Endodermal cell (in vitro differentiated cells): ENCODE measurements at regions not wholly inside any gene's neighbourhood (a gene's known extent, or its start where the extent isn't known, plus 50 kb on each side); places are given as distances from the start of the nearest gene placed in this dataset.
A peak's percentile ranks its signal among the peaks of the same experiment; 100 is the strongest.

Source experiments
- DNase-seq: peaks from one replicate; pipeline ENCODE4 v3.0.0-alpha.2; 2017
- H3K27ac ChIP-seq: 2 replicates; pipeline ENCODE4 v1.5.1; 2013; ENCODE audit warnings: mild to moderate bottlenecking, low read depth, low read length, moderate library complexity
- H3K27me3 ChIP-seq: 2 replicates; pipeline ENCODE4 v1.6.1; 2013; ENCODE audit warnings: mild to moderate bottlenecking, low read length, moderate library complexity; ENCODE audit not compliant: insufficient read depth, control insufficient read depth, poor library complexity, severe bottlenecking
- H3K36me3 ChIP-seq: 2 replicates; pipeline ENCODE4 v1.7.0; 2013; ENCODE audit warnings: mild to moderate bottlenecking, low read length, moderate library complexity; ENCODE audit not compliant: control insufficient read depth, insufficient read depth
- H3K4me1 ChIP-seq: one replicate; pipeline ENCODE4 v1.7.0; 2013; ENCODE audit warnings: low read length; ENCODE audit not compliant: control insufficient read depth, insufficient read depth
- H3K4me3 ChIP-seq: 2 replicates; pipeline ENCODE4 v1.5.1; 2013; ENCODE audit warnings: mild to moderate bottlenecking, low read length, moderate library complexity
- H3K9ac ChIP-seq: 2 replicates; pipeline ENCODE4 v1.6.1; 2013; ENCODE audit warnings: mild to moderate bottlenecking, low read length, moderate library complexity; ENCODE audit not compliant: poor library complexity, severe bottlenecking; ENCODE audit errors: extremely low read depth
- H3K9me3 ChIP-seq: 2 replicates; pipeline ENCODE4 v1.6.1; 2013; ENCODE audit warnings: mild to moderate bottlenecking, low read length, moderate library complexity; ENCODE audit not compliant: control insufficient read depth
- H3K27ac Mint-ChIP-seq: 2 replicates; pipeline ENCODE4 v1.8.0; 2020; ENCODE audit warnings: mixed read lengths
- H3K27me3 Mint-ChIP-seq: 2 replicates; pipeline ENCODE4 v1.8.0; 2021; ENCODE audit warnings: mild to moderate bottlenecking, mixed read lengths; ENCODE audit not compliant: insufficient read depth
- H3K36me3 Mint-ChIP-seq: 2 replicates; pipeline ENCODE4 v1.8.0; 2020; ENCODE audit warnings: low read depth, mixed read lengths
- H3K4me1 Mint-ChIP-seq: 2 replicates; pipeline ENCODE4 v1.8.0; 2020; ENCODE audit warnings: mixed read lengths
- H3K4me3 Mint-ChIP-seq: 2 replicates; pipeline ENCODE4 v1.8.0; 2020; ENCODE audit warnings: mild to moderate bottlenecking, moderate library complexity, mixed read lengths
- H3K9me3 Mint-ChIP-seq: 2 replicates; pipeline ENCODE4 v1.8.0; 2020; ENCODE audit warnings: mild to moderate bottlenecking, mixed read lengths
- WGBS, 2 experiments: methylation state at CpG; one replicate each; pipeline versions ENCODE4 v1.1.5 to v1.1.7; 2013; ENCODE audit warnings: missing lambda C conversion rate in 2 of 2, mixed read lengths in 1 of 2; ENCODE audit not compliant: insufficient coverage in 1 of 2, insufficient read length in 1 of 2; 5-methylcytosine and 5-hydroxymethylcytosine counted together
- TF ChIP-seq, protein P1 (sequence below): fragments of 200-600 bp; sonication (generic); conservative IDR thresholded peaks from 2 replicates; pipeline ENCODE4 v1.5.0; 2021; ENCODE audit warnings: antibody characterized with exemption, mild to moderate bottlenecking

DNA sequence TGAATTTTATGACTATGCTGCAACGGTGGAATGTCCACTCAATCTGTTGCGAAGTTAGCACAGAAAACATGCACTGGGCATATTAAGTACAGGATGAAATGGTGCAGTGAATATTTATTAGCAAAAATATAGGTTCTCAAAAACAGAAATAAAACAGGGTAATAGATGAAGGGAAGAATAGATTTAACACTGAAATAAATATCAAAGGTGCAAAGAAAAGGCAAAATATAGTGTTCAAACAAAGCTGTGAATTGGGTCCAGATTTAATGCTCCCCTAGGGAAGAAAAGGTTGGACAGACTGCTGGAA is 435.2 kb upstream of the MGMT start:
- H3K4me1 ChIP-seq: peaks cover 2% of the 10 kb centered on the region
- TF ChIP-seq, protein P1, sequence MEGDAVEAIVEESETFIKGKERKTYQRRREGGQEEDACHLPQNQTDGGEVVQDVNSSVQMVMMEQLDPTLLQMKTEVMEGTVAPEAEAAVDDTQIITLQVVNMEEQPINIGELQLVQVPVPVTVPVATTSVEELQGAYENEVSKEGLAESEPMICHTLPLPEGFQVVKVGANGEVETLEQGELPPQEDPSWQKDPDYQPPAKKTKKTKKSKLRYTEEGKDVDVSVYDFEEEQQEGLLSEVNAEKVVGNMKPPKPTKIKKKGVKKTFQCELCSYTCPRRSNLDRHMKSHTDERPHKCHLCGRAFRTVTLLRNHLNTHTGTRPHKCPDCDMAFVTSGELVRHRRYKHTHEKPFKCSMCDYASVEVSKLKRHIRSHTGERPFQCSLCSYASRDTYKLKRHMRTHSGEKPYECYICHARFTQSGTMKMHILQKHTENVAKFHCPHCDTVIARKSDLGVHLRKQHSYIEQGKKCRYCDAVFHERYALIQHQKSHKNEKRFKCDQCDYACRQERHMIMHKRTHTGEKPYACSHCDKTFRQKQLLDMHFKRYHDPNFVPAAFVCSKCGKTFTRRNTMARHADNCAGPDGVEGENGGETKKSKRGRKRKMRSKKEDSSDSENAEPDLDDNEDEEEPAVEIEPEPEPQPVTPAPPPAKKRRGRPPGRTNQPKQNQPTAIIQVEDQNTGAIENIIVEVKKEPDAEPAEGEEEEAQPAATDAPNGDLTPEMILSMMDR: no peak
- no peaks in the 10 kb centered on the region for H3K9me3 Mint-ChIP-seq
- H3K4me3 ChIP-seq: no peak overlapping the region
- H3K4me3 Mint-ChIP-seq: no peak overlapping the region
- H3K36me3 Mint-ChIP-seq: no peaks in the 10 kb centered on the region
- no peaks in the 10 kb centered on the region for H3K36me3 ChIP-seq
- peaks cover 65% of the 10 kb centered on the region for H3K27me3 Mint-ChIP-seq
- H3K4me1 Mint-ChIP-seq: peaks cover 30% of the 10 kb centered on the region
- no peak overlapping the region for H3K27ac ChIP-seq
- no peak for DNase-seq
- H3K27me3 ChIP-seq: peaks cover 22% of the 10 kb centered on the region
- 8 to 14% methylated on average over 2 of the region's 2 CpGs for WGBS, 2 experiments
- no peak overlapping the region for H3K27ac Mint-ChIP-seq
- no peak overlapping the region for H3K9ac ChIP-seq
- no peaks in the 10 kb centered on the region for H3K9me3 ChIP-seq

DNA sequence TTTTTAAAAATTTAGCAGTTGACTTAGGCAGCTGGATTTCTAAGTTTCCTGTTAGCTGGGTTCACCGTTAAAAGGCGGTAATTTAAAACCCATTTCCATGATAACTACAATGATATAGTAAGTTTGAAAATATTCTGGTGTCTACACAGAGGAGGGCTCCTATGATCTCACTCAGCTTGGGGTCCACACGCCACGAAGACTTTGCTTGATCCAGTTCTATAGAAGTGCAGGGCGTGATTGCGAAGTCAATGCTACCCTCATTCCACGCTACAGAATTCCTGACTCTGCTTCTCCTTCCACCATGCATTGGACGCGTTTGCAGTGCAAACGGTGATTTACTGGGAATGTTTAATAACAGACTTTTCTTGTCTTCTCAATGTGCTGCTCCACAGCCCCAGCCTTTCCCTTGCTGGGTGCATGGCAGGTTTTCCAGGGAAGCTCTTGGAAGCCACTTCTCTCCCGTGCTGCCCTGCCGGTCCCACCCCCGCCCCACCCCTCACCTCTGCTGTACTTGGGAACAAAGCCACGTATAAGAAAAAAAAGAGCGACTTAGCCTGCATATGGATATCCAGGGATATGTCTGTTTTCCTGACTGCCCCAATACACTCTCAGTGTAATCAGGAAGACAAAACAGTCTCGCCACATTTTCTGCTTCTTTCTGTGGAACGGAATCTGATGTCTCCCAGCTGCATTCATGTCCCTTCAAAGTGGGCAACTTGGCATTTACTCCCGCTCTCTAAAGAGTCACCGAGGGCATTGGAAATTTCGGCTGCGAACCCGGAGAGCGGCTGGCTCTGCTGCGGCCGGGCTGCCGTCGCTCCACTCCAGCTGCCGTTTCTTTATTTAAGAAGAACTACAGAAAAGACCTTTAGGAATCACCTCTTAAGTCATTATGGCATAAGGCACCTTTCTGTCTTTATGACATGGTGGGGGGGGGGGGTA is 434.4 kb upstream of the MGMT start:
- H3K27ac Mint-ChIP-seq: no peak overlapping the region
- TF ChIP-seq, protein P1: no peak
- H3K4me1 ChIP-seq: peaks cover 2% of the 10 kb centered on the region
- no peak overlapping the region for H3K27ac ChIP-seq
- DNase-seq: peak; percentile 48
- H3K36me3 Mint-ChIP-seq: no peaks in the 10 kb centered on the region
- peaks cover 30% of the 10 kb centered on the region for H3K4me1 Mint-ChIP-seq
- no peaks in the 10 kb centered on the region for H3K36me3 ChIP-seq
- no peak overlapping the region for H3K9ac ChIP-seq
- no peak overlapping the region for H3K4me3 ChIP-seq
- 83 to 89% methylated on average over 16 to 26 of the region's 28 CpGs for WGBS, 2 experiments
- no peaks in the 10 kb centered on the region for H3K9me3 ChIP-seq
- H3K9me3 Mint-ChIP-seq: no peaks in the 10 kb centered on the region
- H3K27me3 ChIP-seq: peaks cover 22% of the 10 kb centered on the region
- no peak overlapping the region for H3K4me3 Mint-ChIP-seq
- peaks cover 61% of the 10 kb centered on the region for H3K27me3 Mint-ChIP-seq

DNA sequence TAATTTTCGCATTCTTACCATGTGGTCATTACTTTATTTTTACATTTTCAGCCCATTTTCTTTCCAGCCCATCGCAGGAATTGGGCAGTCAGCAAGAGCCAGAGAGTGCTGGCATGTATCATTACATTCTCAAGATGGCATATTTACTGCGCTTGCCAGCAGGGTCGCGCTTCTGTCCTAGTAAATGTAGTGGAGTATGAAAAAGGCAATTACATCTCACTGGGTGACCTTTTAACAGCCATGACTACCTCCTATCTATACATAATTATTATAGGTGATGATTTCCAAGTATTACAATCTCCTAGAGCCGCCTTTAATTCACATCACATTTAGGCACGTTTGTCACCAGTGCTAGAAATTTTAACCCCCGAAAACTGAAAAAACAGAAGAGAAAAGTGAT is 433.7 kb upstream of the MGMT start:
- Mint-ChIP-seq H3K27me3 (peaks cover 57% of the 10 kb centered on the region), H3K27ac (no peak overlapping the region), H3K9me3 (no peaks in the 10 kb centered on the region), H3K4me3 (no peak overlapping the region), H3K4me1 (peaks cover 30% of the 10 kb centered on the region), H3K36me3 (no peaks in the 10 kb centered on the region)
- H3K4me3 ChIP-seq: no peak overlapping the region
- no peak overlapping the region for H3K9ac ChIP-seq
- peak overlapping the region; percentile 25 for H3K27ac ChIP-seq
- no peaks in the 10 kb centered on the region for H3K9me3 ChIP-seq
- H3K27me3 ChIP-seq: peaks cover 22% of the 10 kb centered on the region
- peak; percentile 27 for DNase-seq
- H3K4me1 ChIP-seq: peaks cover 2% of the 10 kb centered on the region
- no peaks in the 10 kb centered on the region for H3K36me3 ChIP-seq
- 82 to 94% methylated on average over 3 to 6 of the region's 8 CpGs for WGBS, 2 experiments
- TF ChIP-seq, protein P1: no peak
